ENCODE measurements at regions not wholly inside any gene's neighbourhood (a gene's known extent, or its start where the extent isn't known, plus 50 kb on each side); places are given as distances from the start of the nearest gene placed in this dataset.

GRCh38 chr5:105630803-105631202 lies 2039.9 kb downstream of the EFNA5 start:
- Histone ChIP-seq H2AFZ (ENCODE audit: low read depth, low read length, poor library complexity, severe bottlenecking) (peak overlapping the region; percentile 53), H3K4me3 (replicated peaks in 1 of 2; ENCODE audit: low read depth in 1 of 2, low read length in 2 of 2) (no peak overlapping the region), H3K27ac (ENCODE audit: low read depth, low read length) (no peak overlapping the region), H3K9ac (ENCODE audit: low read length) (no peak overlapping the region), H3K9me2 (ENCODE audit: insufficient read depth) (no peaks in the 10 kb centered on the region), H3K36me3 (ENCODE audit: control insufficient read depth in 1 of 2, insufficient read depth in 2 of 2, low read length in 2 of 2) (no peaks in the 10 kb centered on the region), H4K20me1 (ENCODE audit: insufficient read depth) (no peaks in the 10 kb centered on the region), H3K9me3 (ENCODE audit: control insufficient read depth in 1 of 2, insufficient read depth in 1 of 2, low read depth in 1 of 2, low read length in 2 of 2) (no peaks in the 10 kb centered on the region), H3K4me1 (ENCODE audit: control insufficient read depth in 1 of 2, insufficient read depth in 2 of 2, low read length in 2 of 2) (no peaks in the 10 kb centered on the region), H3K4me2 (ENCODE audit: low read length) (no peak overlapping the region), H3K27me3 (ENCODE audit: insufficient read depth, low read length) (no peaks in the 10 kb centered on the region), H3K79me2 (ENCODE audit: insufficient read depth, low read length) (no peaks in the 10 kb centered on the region)
- no peak for DNase-seq (ENCODE audit: low read depth, low spot score)
- ChIA-PET POLR2A (no interaction called here), RAD21 (ENCODE audit: low non-redundant PET in 1 of 2, low total read pairs in 2 of 2, uncharacterized antibody in 2 of 2, unreplicated experiment in 2 of 2) (no interaction called here), CTCF (no interaction called here)
- TF ChIP-seq, protein P1, sequence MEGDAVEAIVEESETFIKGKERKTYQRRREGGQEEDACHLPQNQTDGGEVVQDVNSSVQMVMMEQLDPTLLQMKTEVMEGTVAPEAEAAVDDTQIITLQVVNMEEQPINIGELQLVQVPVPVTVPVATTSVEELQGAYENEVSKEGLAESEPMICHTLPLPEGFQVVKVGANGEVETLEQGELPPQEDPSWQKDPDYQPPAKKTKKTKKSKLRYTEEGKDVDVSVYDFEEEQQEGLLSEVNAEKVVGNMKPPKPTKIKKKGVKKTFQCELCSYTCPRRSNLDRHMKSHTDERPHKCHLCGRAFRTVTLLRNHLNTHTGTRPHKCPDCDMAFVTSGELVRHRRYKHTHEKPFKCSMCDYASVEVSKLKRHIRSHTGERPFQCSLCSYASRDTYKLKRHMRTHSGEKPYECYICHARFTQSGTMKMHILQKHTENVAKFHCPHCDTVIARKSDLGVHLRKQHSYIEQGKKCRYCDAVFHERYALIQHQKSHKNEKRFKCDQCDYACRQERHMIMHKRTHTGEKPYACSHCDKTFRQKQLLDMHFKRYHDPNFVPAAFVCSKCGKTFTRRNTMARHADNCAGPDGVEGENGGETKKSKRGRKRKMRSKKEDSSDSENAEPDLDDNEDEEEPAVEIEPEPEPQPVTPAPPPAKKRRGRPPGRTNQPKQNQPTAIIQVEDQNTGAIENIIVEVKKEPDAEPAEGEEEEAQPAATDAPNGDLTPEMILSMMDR (IDR thresholded peaks at IDR 0.05 in 2 of 3, conservative IDR thresholded peaks at IDR 0.05 in 1 of 3; ENCODE audit: borderline replicate concordance in 1 of 3, insufficient read depth in 1 of 3, low read depth in 2 of 3, low read length in 2 of 3), result no peak
- TF ChIP-seq RAD21 (IDR thresholded peaks at IDR 0.05; ENCODE audit: low read depth), result no peak
- no peak for TF ChIP-seq EGR1 (IDR thresholded peaks at IDR 0.05; ENCODE audit: low read depth)
- TF ChIP-seq, protein P2, sequence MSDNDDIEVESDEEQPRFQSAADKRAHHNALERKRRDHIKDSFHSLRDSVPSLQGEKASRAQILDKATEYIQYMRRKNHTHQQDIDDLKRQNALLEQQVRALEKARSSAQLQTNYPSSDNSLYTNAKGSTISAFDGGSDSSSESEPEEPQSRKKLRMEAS (IDR thresholded peaks at IDR 0.05), result no peak
- no peak for TF ChIP-seq EZH2 (IDR thresholded peaks at IDR 0.05)
- TF ChIP-seq POLR2A (IDR thresholded peaks at IDR 0.05; ENCODE audit: borderline replicate concordance, extremely low read depth, insufficient read depth, insufficient read length), result no peak
- TF ChIP-seq EZH2phosphoT487 (IDR thresholded peaks at IDR 0.05; ENCODE audit: borderline replicate concordance), result no peak
- no peak for TF ChIP-seq ZNF274 (IDR thresholded peaks at IDR 0.05; ENCODE audit: low read depth, low read length)
- TF ChIP-seq POLR2AphosphoS5 (IDR thresholded peaks at IDR 0.05; ENCODE audit: low read depth, low read length), result no peak
- no peak for TF ChIP-seq SIN3A (IDR thresholded peaks at IDR 0.05; ENCODE audit: low read depth)
- TF ChIP-seq, protein P3, sequence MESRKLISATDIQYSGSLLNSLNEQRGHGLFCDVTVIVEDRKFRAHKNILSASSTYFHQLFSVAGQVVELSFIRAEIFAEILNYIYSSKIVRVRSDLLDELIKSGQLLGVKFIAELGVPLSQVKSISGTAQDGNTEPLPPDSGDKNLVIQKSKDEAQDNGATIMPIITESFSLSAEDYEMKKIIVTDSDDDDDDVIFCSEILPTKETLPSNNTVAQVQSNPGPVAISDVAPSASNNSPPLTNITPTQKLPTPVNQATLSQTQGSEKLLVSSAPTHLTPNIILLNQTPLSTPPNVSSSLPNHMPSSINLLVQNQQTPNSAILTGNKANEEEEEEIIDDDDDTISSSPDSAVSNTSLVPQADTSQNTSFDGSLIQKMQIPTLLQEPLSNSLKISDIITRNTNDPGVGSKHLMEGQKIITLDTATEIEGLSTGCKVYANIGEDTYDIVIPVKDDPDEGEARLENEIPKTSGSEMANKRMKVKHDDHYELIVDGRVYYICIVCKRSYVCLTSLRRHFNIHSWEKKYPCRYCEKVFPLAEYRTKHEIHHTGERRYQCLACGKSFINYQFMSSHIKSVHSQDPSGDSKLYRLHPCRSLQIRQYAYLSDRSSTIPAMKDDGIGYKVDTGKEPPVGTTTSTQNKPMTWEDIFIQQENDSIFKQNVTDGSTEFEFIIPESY (IDR thresholded peaks at IDR 0.05; ENCODE audit: extremely low read depth, insufficient replicate concordance, low read length), result no peak
- TF ChIP-seq SP1 (IDR thresholded peaks at IDR 0.05; ENCODE audit: low read depth), result no peak
- TF ChIP-seq CEBPB (IDR thresholded peaks at IDR 0.05; ENCODE audit: low read depth), result no peak
- ATAC-seq, result no peak
- intact Hi-C loops (cut with micrococcal nuclease), result no loop called here
- no TSS peak for BruUV-seq (replicated peaks)

Measured in HCT116 (cell line).